Heart left ventricle (tissue), 16 donors: ENCODE measurements at regions not wholly inside any gene's neighbourhood (a gene's known extent, or its start where the extent isn't known, plus 50 kb on each side); places are given as distances from the start of the nearest gene placed in this dataset.

Source experiments
- ATAC-seq, 4 donors: fragments of 200-7000 bp; cut with Tn5 transposase; one replicate each; pipeline ENCODE4 v1.9.1; 2020 to 2022; ENCODE audit warnings: moderate library complexity in 4 of 4, mild to moderate bottlenecking in 3 of 4, moderate number of reproducible peaks in 1 of 4
- DNase-seq, 5 donors: peaks; one replicate each; pipeline ENCODE4 v3.0.0-alpha.2; 2020
- H3K27ac ChIP-seq, 12 donors: fragments of 200-600 bp; sonication (generic) in 4 of 12; one replicate each; pipeline versions ENCODE4 v1.5.0 to v1.8.0; 2016 to 2022; ENCODE audit warnings: mild to moderate bottlenecking in 2 of 12
- H3K27me3 ChIP-seq, 9 donors: fragments of 200-600 bp; sonication (generic) in 2 of 9; one replicate each; pipeline versions ENCODE4 v1.5.1 to v1.8.0; 2016 to 2022; ENCODE audit warnings: mild to moderate bottlenecking in 3 of 9
- H3K36me3 ChIP-seq, 9 donors: fragments of 200-600 bp; sonication (generic) in 2 of 9; one replicate each; pipeline versions ENCODE4 v1.5.0 to v1.8.0; 2018 to 2022; ENCODE audit warnings: mild to moderate bottlenecking in 2 of 9
- H3K4me1 ChIP-seq, 12 donors: fragments of 200-600 bp; sonication (generic) in 4 of 12; one replicate each; pipeline versions ENCODE4 v1.5.0 to v1.8.0; 2016 to 2022; ENCODE audit warnings: mild to moderate bottlenecking in 3 of 12
- H3K4me3 ChIP-seq, 12 donors: fragments of 200-600 bp; sonication (generic) in 4 of 12; one replicate each; pipeline versions ENCODE4 v1.5.0 to v1.8.0; 2017 to 2022; ENCODE audit warnings: mild to moderate bottlenecking in 9 of 12, moderate library complexity in 4 of 12
- H3K9me3 ChIP-seq, 12 donors: fragments of 200-600 bp; sonication (generic) in 4 of 12; one replicate each; pipeline versions ENCODE4 v1.5.0 to v1.8.0; 2016 to 2022; ENCODE audit warnings: mild to moderate bottlenecking in 1 of 12
- CTCF ChIP-seq, 12 donors: fragments of 200-600 bp; sonication (generic) in 4 of 12; IDR thresholded peaks; one replicate each; pipeline versions ENCODE4 v1.5.0 to v1.8.0; 2018 to 2022; ENCODE audit warnings: antibody characterized with exemption in 12 of 12, mild to moderate bottlenecking in 5 of 12
- POLR2A ChIP-seq, 2 donors: fragments of 450-650 bp; IDR thresholded peaks; one replicate each; pipeline ENCODE4 v1.6.1; 2017; ENCODE audit warnings: antibody characterized with exemption in 2 of 2, mild to moderate bottlenecking in 2 of 2, moderate library complexity in 2 of 2
- WGBS, 4 donors: extraction: QIAGEN DNeasy Blood & Tissue Kit in 2 of 4; methylation state at CpG; one replicate each; pipeline versions ENCODE4 v1.1.5 to v1.1.7; 2013 to 2018; 5-methylcytosine and 5-hydroxymethylcytosine counted together
- intact Hi-C, 10 donors: fragments of 100-400 bp; cut with DNase I; formaldehyde crosslinking; loops; one replicate each; pipeline versions ENCODE4 v1.11.1 to v1.14.2; 2022
- donor health status: ischemic (EF 13 %, LVEDD 7.1; RV severe dilation, severe dysfunction).
- donor health status: healthy with polysubstance abuse.
- donor health status: DM: no; HTN: yes; CAD: no.
- donor health status: DM: no; HTN: no; CAD: no.
- donor health status: ischemic (EF 25% LVEDD 6.9; RV normal size, moderate dysfunction).
- donor health status: ischemic (EF 25% LVEDD 5.7; RV mildly dilated, moderate dysfunction).
- donor health status: healthy.
- donor health status: DM: yes; HTN: yes; CAD: no.
- donor health status: ischemic (EF 35%, LVEDD 5.7; RV mildly dilated, moderate dysfunction).
- donor health status: nonischemic (EF 11% LVEDD 7.7; RV severe dilation, severe dysfunction).
- donor health status: DM: yes; HTN: yes; CAD: no.
- donor health status: PGD.
- donor health status: ischemic (EF 29% LVEDD 5.4; RV normal size, mild dysfunction).
- donor health status: nonischemic (EF 23%, LVEDD 6.1; RV moderate dilation, normal function).

DNA sequence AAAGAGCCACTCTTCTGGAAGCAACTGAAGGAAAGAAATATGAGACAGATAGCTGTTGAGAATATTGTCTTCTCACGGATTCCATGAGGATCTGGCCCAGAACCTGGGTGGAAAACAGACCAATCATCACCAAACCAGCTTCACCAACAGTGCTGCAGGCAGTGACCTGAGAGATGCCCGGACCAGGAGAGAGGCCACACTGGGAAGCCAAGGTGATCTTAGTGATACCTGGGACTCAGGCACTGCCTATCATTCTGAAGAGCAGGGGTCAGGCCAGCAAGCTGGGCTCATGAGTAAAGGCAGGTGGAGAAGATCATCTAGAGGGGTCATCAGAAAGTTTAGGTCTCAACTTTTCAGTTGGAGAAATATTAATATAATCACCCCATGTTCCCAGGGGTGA, 595.8 kb upstream of the CADM1 start:
- no peaks in the 10 kb centered on the region for H3K4me1 ChIP-seq
- peaks cover 0 to 16% (median 0%) of the 10 kb centered on the region in 9 donors for H3K27me3 ChIP-seq
- no peak for TF ChIP-seq CTCF (IDR thresholded peaks at IDR 0.05)
- no peak for TF ChIP-seq POLR2A (IDR thresholded peaks at IDR 0.05)
- no peak for DNase-seq
- H3K9me3 ChIP-seq, result no peaks in the 10 kb centered on the region
- intact Hi-C loops, result no loop called here
- no peak overlapping the region for H3K4me3 ChIP-seq
- no peak overlapping the region for H3K27ac ChIP-seq
- no peaks in the 10 kb centered on the region for H3K36me3 ChIP-seq
- no peak for ATAC-seq
- 79 to 94% (median 87%) methylated on average over 2 of the region's 2 CpGs for WGBS, 4 donors

- WGBS, 4 donors, result 84 to 94% (median 85%) methylated on average over 6 of the region's 6 CpGs
- no peak for ATAC-seq
- TF ChIP-seq POLR2A (IDR thresholded peaks at IDR 0.05) (no peak), CTCF (IDR thresholded peaks at IDR 0.05) (no peak)
- H3K4me1 ChIP-seq, result no peaks in the 10 kb centered on the region
- no peak overlapping the region for H3K27ac ChIP-seq
- H3K9me3 ChIP-seq, result no peaks in the 10 kb centered on the region
- no peak overlapping the region for H3K4me3 ChIP-seq
- intact Hi-C loops, result no loop called here
- no peaks in the 10 kb centered on the region for H3K36me3 ChIP-seq
- peaks cover 0 to 16% (median 0%) of the 10 kb centered on the region in 9 donors for H3K27me3 ChIP-seq
- DNase-seq, result no peak
These were observed 595.3 kb upstream of the CADM1 start for GRCh38 chr11:116099541-116099940.

GRCh38 chr11:116096272-116096995, 592.2 kb upstream of the CADM1 start:
- TF ChIP-seq POLR2A (IDR thresholded peaks at IDR 0.05) (no peak), CTCF (IDR thresholded peaks at IDR 0.05) (no peak)
- H3K4me3 ChIP-seq, result no peak overlapping the region
- WGBS, 4 donors, result 39 to 55% (median 48%) methylated on average over 10 to 12 of the region's 12 CpGs
- ATAC-seq (no peak), DNase-seq (no peak)
- no peaks in the 10 kb centered on the region for H3K36me3 ChIP-seq
- intact Hi-C loops, result no loop called here
- no peaks in the 10 kb centered on the region for H3K4me1 ChIP-seq
- H3K27ac ChIP-seq, result no peak overlapping the region
- H3K27me3 ChIP-seq, result peaks cover 0 to 16% (median 0%) of the 10 kb centered on the region in 9 donors
- H3K9me3 ChIP-seq, result no peaks in the 10 kb centered on the region

DNA sequence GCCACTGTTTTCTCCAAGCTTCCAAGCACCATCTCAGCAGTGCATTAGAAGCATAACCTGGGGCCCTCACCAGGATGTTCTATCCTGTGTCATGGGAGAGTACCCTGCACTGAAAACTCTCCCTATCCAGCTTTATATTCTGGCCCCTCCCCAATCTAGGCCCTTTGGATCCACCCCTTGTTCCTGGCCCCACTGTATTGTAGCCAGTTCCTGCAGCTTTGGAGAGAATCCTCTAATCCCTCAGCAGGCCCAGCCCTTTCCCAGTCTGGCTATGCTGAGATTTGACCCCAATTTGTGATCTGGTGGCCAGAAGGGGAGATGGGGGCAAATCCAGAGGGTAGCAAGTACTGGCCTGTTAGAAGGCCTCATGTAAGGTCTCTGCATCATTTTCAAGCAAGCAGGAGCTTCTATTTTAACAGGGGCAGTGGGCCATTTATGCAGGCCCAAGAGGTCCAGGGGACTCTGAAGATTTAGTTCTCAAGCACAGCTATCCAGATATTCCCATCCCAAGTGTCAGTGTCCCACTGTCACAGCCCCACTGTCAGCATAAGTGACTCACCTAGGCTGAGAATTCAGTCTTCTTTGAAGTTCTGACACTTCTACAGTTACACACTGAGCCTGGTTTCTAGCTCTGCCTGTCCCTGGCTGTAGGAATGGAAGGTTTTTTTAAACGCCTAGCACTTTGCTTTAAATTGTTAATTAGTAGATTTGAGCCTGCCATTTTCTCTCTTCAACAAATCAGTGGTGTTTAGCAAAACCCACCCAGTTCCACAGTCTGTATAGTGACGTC, 589.5 kb upstream of the CADM1 start:
- Histone ChIP-seq H3K27me3 (peaks cover 0 to 16% (median 0%) of the 10 kb centered on the region in 9 donors), H3K4me1 (no peaks in the 10 kb centered on the region), H3K27ac (no peak overlapping the region), H3K36me3 (no peaks in the 10 kb centered on the region), H3K4me3 (no peak overlapping the region), H3K9me3 (no peaks in the 10 kb centered on the region)
- no peak for ATAC-seq
- no peak for DNase-seq
- no peak for TF ChIP-seq POLR2A (IDR thresholded peaks at IDR 0.05)
- TF ChIP-seq CTCF (IDR thresholded peaks at IDR 0.05), result no peak
- intact Hi-C loops, result no loop called here
- WGBS, 4 donors, result 85 to 87% (median 86%) methylated on average over 2 of the region's 2 CpGs
